HEK293T (cell line): ENCODE measurements at regions not wholly inside any gene's neighbourhood (a gene's known extent, or its start where the extent isn't known, plus 50 kb on each side); places are given as distances from the start of the nearest gene placed in this dataset.
A peak's percentile ranks its signal among the peaks of the same experiment; 100 is the strongest.

ENCODE experiments used
- CTCF ChIA-PET: fragments of 350-600 bp; formaldehyde crosslinking; extraction: SDS; loops from one replicate; lab custom pipeline; 2021; ENCODE audit warnings: antibody characterized with exemption, inconsistent platforms; lab: Yijun Ruan, JAX
- POLR2A ChIA-PET: fragments of 350-600 bp; formaldehyde crosslinking; extraction: SDS; loops from one replicate; lab custom pipeline; 2020; ENCODE audit warnings: antibody characterized with exemption, inconsistent platforms; lab: Yijun Ruan, JAX
- DNase-seq: peaks from one replicate; pipeline ENCODE4 v3.0.0; 2012; ENCODE audit warnings: mixed read lengths; ENCODE audit errors: extremely low spot score
- ARNT ChIP-seq: fragments of 450-650 bp; IDR thresholded peaks from 2 replicates; pipeline ENCODE4 v1.6.1; 2017; ENCODE audit warnings: mild to moderate bottlenecking
- BHLHE40 ChIP-seq: fragments of 450-650 bp; IDR thresholded peaks from 2 replicates; pipeline ENCODE4 v1.6.1; 2016; ENCODE audit warnings: mild to moderate bottlenecking, moderate library complexity, borderline replicate concordance
- CTBP1 ChIP-seq: fragments of 450-650 bp; IDR thresholded peaks from 2 replicates; pipeline ENCODE4 v1.6.1; 2016; ENCODE audit warnings: borderline replicate concordance
- ELF4 ChIP-seq: fragments of 450-650 bp; IDR thresholded peaks from 2 replicates; pipeline ENCODE4 v1.6.1; 2017; ENCODE audit warnings: antibody characterized with exemption
- FOXA1 ChIP-seq: fragments of 450-650 bp; IDR thresholded peaks from 2 replicates; pipeline ENCODE4 v1.6.1; 2016; ENCODE audit warnings: mild to moderate bottlenecking
- FOXK2 ChIP-seq: fragments of 450-650 bp; IDR thresholded peaks from 2 replicates; pipeline ENCODE4 v1.6.1; 2016; ENCODE audit warnings: mild to moderate bottlenecking
- FOXM1 ChIP-seq: fragments of 450-650 bp; IDR thresholded peaks from 2 replicates; pipeline ENCODE4 v1.6.1; 2017; ENCODE audit warnings: mild to moderate bottlenecking, borderline replicate concordance
- HDGF ChIP-seq: fragments of 450-650 bp; IDR thresholded peaks from 2 replicates; pipeline ENCODE4 v1.6.1; 2017; ENCODE audit warnings: antibody characterized with exemption, borderline replicate concordance
- L3MBTL2 ChIP-seq: fragments of 450-650 bp; conservative IDR thresholded peaks from 2 replicates; pipeline ENCODE4 v1.6.1; 2016; ENCODE audit warnings: mild to moderate bottlenecking
- LEF1 ChIP-seq: fragments of 450-650 bp; IDR thresholded peaks from 2 replicates; pipeline ENCODE4 v1.6.1; 2017; ENCODE audit warnings: mild to moderate bottlenecking, borderline replicate concordance
- NFRKB ChIP-seq: fragments of 450-650 bp; IDR thresholded peaks from 2 replicates; pipeline ENCODE4 v1.6.1; 2016; ENCODE audit warnings: mild to moderate bottlenecking, moderate library complexity
- PKNOX1 ChIP-seq: fragments of 450-650 bp; IDR thresholded peaks from 2 replicates; pipeline ENCODE4 v1.6.1; 2016
- SP1 ChIP-seq: fragments of 450-650 bp; IDR thresholded peaks from 2 replicates; pipeline ENCODE4 v1.6.1; 2017
- SUZ12 ChIP-seq: fragments of 450-650 bp; IDR thresholded peaks from 2 replicates; pipeline ENCODE4 v1.6.1; 2016; ENCODE audit warnings: mild to moderate bottlenecking
- TARDBP ChIP-seq: fragments of 450-650 bp; IDR thresholded peaks from 2 replicates; pipeline ENCODE4 v1.6.1; 2016
- ZNF384 ChIP-seq: fragments of 450-650 bp; IDR thresholded peaks from 2 replicates; pipeline ENCODE4 v1.6.1; 2016

GRCh38 chr6:41488433-41489119 lies 57.6 kb upstream of the FOXP4 start:
- ChIA-PET POLR2A (no interaction called here), CTCF (interaction anchor here (1.4 kb wide), 1 partner anchor 64 kb away, joined by 8 read pairs; no protein-coding TSS in a partner anchor)
- no peak for TF ChIP-seq TARDBP
- peak; percentile 52 for DNase-seq

GRCh38 chr6:41489120-41489851 lies 56.9 kb upstream of the FOXP4 start:
- ChIA-PET POLR2A (no interaction called here), CTCF (interaction anchor here (1.4 kb wide), 1 partner anchor 65 kb away, joined by 8 read pairs; no protein-coding TSS in a partner anchor)
- DNase-seq: no peak
- no peak for TF ChIP-seq HDGF
- TF ChIP-seq SP1: no peak
- TF ChIP-seq NFRKB: no peak
- TF ChIP-seq ZNF384: no peak
- TF ChIP-seq L3MBTL2: no peak
- peak; percentile 66 for TF ChIP-seq PKNOX1

GRCh38 chr6:41492261-41492891 lies 53.8 kb upstream of the FOXP4 start:
- TF ChIP-seq FOXA1 (no peak), LEF1 (no peak), FOXK2 (no peak), CTBP1 (no peak), NFRKB (no peak), SP1 (no peak), SUZ12 (no peak), ARNT (no peak), HDGF (no peak), TARDBP (no peak), ELF4 (no peak), BHLHE40 (no peak), FOXM1 (no peak), ZNF384 (no peak)
- ChIA-PET POLR2A (no interaction called here), CTCF (interaction anchor here (0.5 to 1.3 kb wide), 2 partner anchors 10 to 31 kb away, joined by 3 read pairs; no protein-coding TSS in a partner anchor)
- DNase-seq: no peak

- POLR2A ChIA-PET: no interaction called here
Observed at GRCh38 chr6:41494212-41495110, 51.7 kb upstream of the FOXP4 start.

More at GRCh38 chr6:41494212-41495110, 51.7 kb upstream of the FOXP4 start:
- TF ChIP-seq SP1 (no peak), FOXA1 (no peak), NFRKB (no peak), LEF1 (no peak), CTBP1 (no peak), PKNOX1 (no peak), HDGF (no peak), ZNF384 (no peak), L3MBTL2 (no peak), FOXK2 (no peak), FOXM1 (no peak), ELF4 (no peak), TARDBP (no peak), ARNT (no peak), SUZ12 (no peak), BHLHE40 (no peak)
- CTCF ChIA-PET: no interaction called here
- DNase-seq: no peak
